Endodermal cell (in vitro differentiated cells): ENCODE measurements at regions not wholly inside any gene's neighbourhood (a gene's known extent, or its start where the extent isn't known, plus 50 kb on each side); places are given as distances from the start of the nearest gene placed in this dataset.

Source experiments
- DNase-seq: peaks from one replicate; pipeline ENCODE4 v3.0.0-alpha.2; 2017
- H3K27ac ChIP-seq: 2 replicates; pipeline ENCODE4 v1.5.1; 2013; ENCODE audit warnings: mild to moderate bottlenecking, low read depth, low read length, moderate library complexity
- H3K27me3 ChIP-seq: 2 replicates; pipeline ENCODE4 v1.6.1; 2013; ENCODE audit warnings: mild to moderate bottlenecking, low read length, moderate library complexity; ENCODE audit not compliant: insufficient read depth, control insufficient read depth, poor library complexity, severe bottlenecking
- H3K36me3 ChIP-seq: 2 replicates; pipeline ENCODE4 v1.7.0; 2013; ENCODE audit warnings: mild to moderate bottlenecking, low read length, moderate library complexity; ENCODE audit not compliant: control insufficient read depth, insufficient read depth
- H3K4me1 ChIP-seq: one replicate; pipeline ENCODE4 v1.7.0; 2013; ENCODE audit warnings: low read length; ENCODE audit not compliant: control insufficient read depth, insufficient read depth
- H3K4me3 ChIP-seq: 2 replicates; pipeline ENCODE4 v1.5.1; 2013; ENCODE audit warnings: mild to moderate bottlenecking, low read length, moderate library complexity
- H3K9ac ChIP-seq: 2 replicates; pipeline ENCODE4 v1.6.1; 2013; ENCODE audit warnings: mild to moderate bottlenecking, low read length, moderate library complexity; ENCODE audit not compliant: poor library complexity, severe bottlenecking; ENCODE audit errors: extremely low read depth
- H3K9me3 ChIP-seq: 2 replicates; pipeline ENCODE4 v1.6.1; 2013; ENCODE audit warnings: mild to moderate bottlenecking, low read length, moderate library complexity; ENCODE audit not compliant: control insufficient read depth
- H3K27ac Mint-ChIP-seq: 2 replicates; pipeline ENCODE4 v1.8.0; 2020; ENCODE audit warnings: mixed read lengths
- H3K27me3 Mint-ChIP-seq: 2 replicates; pipeline ENCODE4 v1.8.0; 2021; ENCODE audit warnings: mild to moderate bottlenecking, mixed read lengths; ENCODE audit not compliant: insufficient read depth
- H3K36me3 Mint-ChIP-seq: 2 replicates; pipeline ENCODE4 v1.8.0; 2020; ENCODE audit warnings: low read depth, mixed read lengths
- H3K4me1 Mint-ChIP-seq: 2 replicates; pipeline ENCODE4 v1.8.0; 2020; ENCODE audit warnings: mixed read lengths
- H3K4me3 Mint-ChIP-seq: 2 replicates; pipeline ENCODE4 v1.8.0; 2020; ENCODE audit warnings: mild to moderate bottlenecking, moderate library complexity, mixed read lengths
- H3K9me3 Mint-ChIP-seq: 2 replicates; pipeline ENCODE4 v1.8.0; 2020; ENCODE audit warnings: mild to moderate bottlenecking, mixed read lengths
- CTCF ChIP-seq: fragments of 200-600 bp; sonication (generic); conservative IDR thresholded peaks from 2 replicates; pipeline ENCODE4 v1.5.0; 2021; ENCODE audit warnings: antibody characterized with exemption, mild to moderate bottlenecking
- WGBS, 2 experiments: methylation state at CpG; one replicate each; pipeline versions ENCODE4 v1.1.5 to v1.1.7; 2013; ENCODE audit warnings: missing lambda C conversion rate in 2 of 2, mixed read lengths in 1 of 2; ENCODE audit not compliant: insufficient coverage in 1 of 2, insufficient read length in 1 of 2; 5-methylcytosine and 5-hydroxymethylcytosine counted together

- H3K36me3 Mint-ChIP-seq = no peaks in the 10 kb centered on the region
Measured at GRCh38 chr2:145166731-145167302, 646.9 kb upstream of the ZEB2 start.

GRCh38 chr2:145161656-145162055 is 641.7 kb upstream of the ZEB2 start:
- Histone ChIP-seq H3K27me3 (no peaks in the 10 kb centered on the region), H3K9me3 (no peaks in the 10 kb centered on the region), H3K36me3 (no peaks in the 10 kb centered on the region), H3K4me1 (no peaks in the 10 kb centered on the region), H3K9ac (no peak overlapping the region), H3K27ac (no peak overlapping the region), H3K4me3 (no peak overlapping the region)
- Mint-ChIP-seq H3K4me3 (no peak overlapping the region), H3K27ac (no peak overlapping the region), H3K4me1 (peaks cover 5% of the 10 kb centered on the region), H3K36me3 (no peaks in the 10 kb centered on the region), H3K27me3 (no peaks in the 10 kb centered on the region), H3K9me3 (no peaks in the 10 kb centered on the region)
- 98 to 100% methylated on average over 1 to 2 of the region's 2 CpGs for WGBS, 2 experiments
- no peak for TF ChIP-seq CTCF
- DNase-seq = no peak

More at GRCh38 chr2:145166731-145167302, 646.9 kb upstream of the ZEB2 start:
- H3K9me3 ChIP-seq = no peaks in the 10 kb centered on the region
- Mint-ChIP-seq H3K4me3 (no peak overlapping the region), H3K4me1 (no peaks in the 10 kb centered on the region), H3K9me3 (no peaks in the 10 kb centered on the region), H3K27ac (no peak overlapping the region), H3K27me3 (no peaks in the 10 kb centered on the region)
- no peak for DNase-seq
- H3K9ac ChIP-seq = no peak overlapping the region
- no peaks in the 10 kb centered on the region for H3K36me3 ChIP-seq
- H3K27ac ChIP-seq = no peak overlapping the region
- H3K27me3 ChIP-seq = no peaks in the 10 kb centered on the region
- no peaks in the 10 kb centered on the region for H3K4me1 ChIP-seq
- TF ChIP-seq CTCF = no peak
- H3K4me3 ChIP-seq = no peak overlapping the region

GRCh38 chr2:145160855-145161254 is 640.9 kb upstream of the ZEB2 start:
- H3K4me1 Mint-ChIP-seq = peaks cover 5% of the 10 kb centered on the region
- DNase-seq = no peak
- TF ChIP-seq CTCF = no peak

More at GRCh38 chr2:145160855-145161254, 640.9 kb upstream of the ZEB2 start:
- Mint-ChIP-seq H3K4me3 (no peak overlapping the region), H3K27me3 (no peaks in the 10 kb centered on the region), H3K27ac (no peak overlapping the region), H3K36me3 (no peaks in the 10 kb centered on the region), H3K9me3 (no peaks in the 10 kb centered on the region)
- 96 to 100% methylated on average over 1 of the region's 1 CpG for WGBS, 2 experiments
- H3K27me3 ChIP-seq = no peaks in the 10 kb centered on the region
- no peak overlapping the region for H3K27ac ChIP-seq
- H3K4me1 ChIP-seq = no peaks in the 10 kb centered on the region
- no peak overlapping the region for H3K4me3 ChIP-seq
- no peaks in the 10 kb centered on the region for H3K9me3 ChIP-seq
- no peak overlapping the region for H3K9ac ChIP-seq
- H3K36me3 ChIP-seq = no peaks in the 10 kb centered on the region
